ENCODE measurements at regions not wholly inside any gene's neighbourhood (a gene's known extent, or its start where the extent isn't known, plus 50 kb on each side); places are given as distances from the start of the nearest gene placed in this dataset.

DNA sequence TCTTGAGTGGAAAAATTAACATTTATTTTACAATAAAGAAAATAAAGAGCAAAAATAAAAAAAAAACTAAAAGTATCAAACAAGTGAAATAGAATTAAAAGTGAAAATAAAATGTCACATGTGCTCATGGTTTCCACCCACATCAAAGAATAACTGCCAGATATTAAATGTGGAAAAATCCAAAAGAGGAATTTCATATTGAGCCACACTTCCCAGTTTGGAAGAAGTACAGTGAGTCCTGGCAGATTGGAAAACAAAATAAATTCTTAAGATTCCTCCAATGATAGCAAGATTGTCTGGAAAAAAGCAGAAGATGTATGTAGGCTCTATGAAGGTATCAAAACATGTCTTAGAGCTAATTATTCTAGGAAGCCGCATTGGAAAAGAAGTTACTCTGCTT is 1019.5 kb downstream of the SLC6A15 start:
- no peak for TF ChIP-seq EZH2 (IDR thresholded peaks at IDR 0.05; ENCODE audit: borderline replicate concordance, insufficient read depth, low read depth, low read length, poor library complexity, severe bottlenecking)
- TF ChIP-seq, protein P1, sequence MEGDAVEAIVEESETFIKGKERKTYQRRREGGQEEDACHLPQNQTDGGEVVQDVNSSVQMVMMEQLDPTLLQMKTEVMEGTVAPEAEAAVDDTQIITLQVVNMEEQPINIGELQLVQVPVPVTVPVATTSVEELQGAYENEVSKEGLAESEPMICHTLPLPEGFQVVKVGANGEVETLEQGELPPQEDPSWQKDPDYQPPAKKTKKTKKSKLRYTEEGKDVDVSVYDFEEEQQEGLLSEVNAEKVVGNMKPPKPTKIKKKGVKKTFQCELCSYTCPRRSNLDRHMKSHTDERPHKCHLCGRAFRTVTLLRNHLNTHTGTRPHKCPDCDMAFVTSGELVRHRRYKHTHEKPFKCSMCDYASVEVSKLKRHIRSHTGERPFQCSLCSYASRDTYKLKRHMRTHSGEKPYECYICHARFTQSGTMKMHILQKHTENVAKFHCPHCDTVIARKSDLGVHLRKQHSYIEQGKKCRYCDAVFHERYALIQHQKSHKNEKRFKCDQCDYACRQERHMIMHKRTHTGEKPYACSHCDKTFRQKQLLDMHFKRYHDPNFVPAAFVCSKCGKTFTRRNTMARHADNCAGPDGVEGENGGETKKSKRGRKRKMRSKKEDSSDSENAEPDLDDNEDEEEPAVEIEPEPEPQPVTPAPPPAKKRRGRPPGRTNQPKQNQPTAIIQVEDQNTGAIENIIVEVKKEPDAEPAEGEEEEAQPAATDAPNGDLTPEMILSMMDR (IDR thresholded peaks at IDR 0.05) = no peak

Measured in B cell (primary cell).